Naive thymus-derived CD8-positive, alpha-beta T cell (primary cell): ENCODE measurements at regions not wholly inside any gene's neighbourhood (a gene's known extent, or its start where the extent isn't known, plus 50 kb on each side); places are given as distances from the start of the nearest gene placed in this dataset.

Experiments
- ATAC-seq, 2 donors: fragments of 150-1000 bp; cut with Tn5 transposase in 1 of 2; sonication (Bioruptor Pico), chemical (Tn5 transposase) in 1 of 2; 1 replicate in 1 of 2; 2 replicates in 1 of 2; pipeline ENCODE4 v1.10.0; 2021; ENCODE audit warnings: mild to moderate bottlenecking in 2 of 2, moderate library complexity in 2 of 2
- POLR2A ChIA-PET: fragments of 350-600 bp; sonication (Branson Sonifier 250); formaldehyde crosslinking; loops from one replicate; lab custom pipeline; 2021; ENCODE audit warnings: antibody characterized with exemption; lab: Charles Lee
- DNase-seq, 10 donors: peaks; one replicate each; pipeline versions ENCODE4 v3.0.0 to v3.0.0-alpha.2; 2020 to 2022
- H3K27ac Mint-ChIP-seq, 10 donors: one replicate each; pipeline ENCODE4 v1.8.0; 2020 to 2022; ENCODE audit warnings: mild to moderate bottlenecking in 10 of 10, mixed read lengths in 10 of 10, moderate library complexity in 4 of 10, inconsistent platforms in 1 of 10
- H3K27me3 Mint-ChIP-seq, 5 donors: one replicate each; pipeline ENCODE4 v1.8.0; 2021 to 2022; ENCODE audit warnings: mixed read lengths in 5 of 5
- H3K36me3 Mint-ChIP-seq, 3 donors: one replicate each; pipeline ENCODE4 v1.8.0; 2020 to 2022; ENCODE audit warnings: mixed read lengths in 3 of 3, mild to moderate bottlenecking in 2 of 3, inconsistent platforms in 1 of 3
- H3K4me1 Mint-ChIP-seq, 4 donors: one replicate each; pipeline ENCODE4 v1.8.0; 2021 to 2022; ENCODE audit warnings: mixed read lengths in 4 of 4
- H3K4me3 Mint-ChIP-seq, 10 donors: one replicate each; pipeline ENCODE4 v1.8.0; 2020 to 2022; ENCODE audit warnings: mild to moderate bottlenecking in 10 of 10, mixed read lengths in 10 of 10, moderate library complexity in 6 of 10, inconsistent platforms in 1 of 10
- H3K9me3 Mint-ChIP-seq, 9 donors: one replicate each; pipeline ENCODE4 v1.8.0; 2020 to 2022; ENCODE audit warnings: mixed read lengths in 9 of 9, mild to moderate bottlenecking in 3 of 9, inconsistent platforms in 1 of 9, moderate library complexity in 1 of 9

- ATAC-seq (no peak), DNase-seq (no peak)
- Mint-ChIP-seq H3K27ac (no peak overlapping the region), H3K4me3 (no peak overlapping the region), H3K27me3 (no peaks in the 10 kb centered on the region), H3K9me3 (peaks cover 0 to 2% (median 0%) of the 10 kb centered on the region in 9 donors), H3K4me1 (no peaks in the 10 kb centered on the region), H3K36me3 (no peaks in the 10 kb centered on the region)
- POLR2A ChIA-PET = no interaction called here
Measured at GRCh38 chr2:187834787-187835186, 280.6 kb upstream of the TFPI start.

- H3K36me3 Mint-ChIP-seq = no peaks in the 10 kb centered on the region
- DNase-seq = no peak
- no peak overlapping the region for H3K27ac Mint-ChIP-seq
- H3K9me3 Mint-ChIP-seq = peaks cover 0 to 2% (median 0%) of the 10 kb centered on the region in 9 donors
- H3K4me1 Mint-ChIP-seq = no peaks in the 10 kb centered on the region
- POLR2A ChIA-PET = no interaction called here
- ATAC-seq = no peak
- no peak overlapping the region for H3K4me3 Mint-ChIP-seq
- H3K27me3 Mint-ChIP-seq = no peaks in the 10 kb centered on the region
Measured at GRCh38 chr2:187838690-187839089, 284.5 kb upstream of the TFPI start.

- DNase-seq = no peak
- POLR2A ChIA-PET = no interaction called here
- Mint-ChIP-seq H3K36me3 (no peaks in the 10 kb centered on the region), H3K4me1 (no peaks in the 10 kb centered on the region), H3K27ac (no peak overlapping the region), H3K27me3 (peaks cover 0 to 3% (median 0%) of the 10 kb centered on the region in 5 donors), H3K9me3 (no peaks in the 10 kb centered on the region), H3K4me3 (no peak overlapping the region)
- no peak for ATAC-seq
Measured at GRCh38 chr2:187842315-187842714, 288.1 kb upstream of the TFPI start.

GRCh38 chr2:187842978-187843847 is 289.0 kb upstream of the TFPI start:
- POLR2A ChIA-PET = no interaction called here
- Mint-ChIP-seq H3K27ac (no peak overlapping the region), H3K4me3 (no peak overlapping the region), H3K9me3 (no peaks in the 10 kb centered on the region), H3K36me3 (no peaks in the 10 kb centered on the region), H3K4me1 (no peaks in the 10 kb centered on the region), H3K27me3 (peaks cover 0 to 3% (median 0%) of the 10 kb centered on the region in 5 donors)
- no peak for DNase-seq
- ATAC-seq = no peak

GRCh38 chr2:187847245-187848208 is 293.3 kb upstream of the TFPI start:
- H3K4me1 Mint-ChIP-seq = no peaks in the 10 kb centered on the region
- POLR2A ChIA-PET = no interaction called here
- H3K36me3 Mint-ChIP-seq = no peaks in the 10 kb centered on the region
- DNase-seq (no peak), ATAC-seq (no peak)
- H3K4me3 Mint-ChIP-seq = no peak overlapping the region
- peaks cover 0 to 3% (median 0%) of the 10 kb centered on the region in 5 donors for H3K27me3 Mint-ChIP-seq
- H3K9me3 Mint-ChIP-seq = no peaks in the 10 kb centered on the region
- H3K27ac Mint-ChIP-seq = no peak overlapping the region

- no peaks in the 10 kb centered on the region for H3K4me1 Mint-ChIP-seq
- H3K9me3 Mint-ChIP-seq = no peaks in the 10 kb centered on the region
- H3K27me3 Mint-ChIP-seq = no peaks in the 10 kb centered on the region
- ATAC-seq = no peak
- H3K36me3 Mint-ChIP-seq = no peaks in the 10 kb centered on the region
- no peak overlapping the region for H3K27ac Mint-ChIP-seq
- POLR2A ChIA-PET = no interaction called here
- no peak overlapping the region for H3K4me3 Mint-ChIP-seq
- DNase-seq = no peak
Measured at GRCh38 chr2:187851955-187852561, 297.8 kb upstream of the TFPI start.

- ATAC-seq (no peak), DNase-seq (no peak)
- no peaks in the 10 kb centered on the region for H3K4me1 Mint-ChIP-seq
- H3K27me3 Mint-ChIP-seq = peaks cover 0 to 4% (median 0%) of the 10 kb centered on the region in 5 donors
- H3K36me3 Mint-ChIP-seq = no peaks in the 10 kb centered on the region
- POLR2A ChIA-PET = no interaction called here
- no peaks in the 10 kb centered on the region for H3K9me3 Mint-ChIP-seq
- H3K27ac Mint-ChIP-seq = no peak overlapping the region
- no peak overlapping the region for H3K4me3 Mint-ChIP-seq
Measured at GRCh38 chr2:187853381-187853791, 299.2 kb upstream of the TFPI start.

GRCh38 chr2:187854801-187855200 is 300.6 kb upstream of the TFPI start:
- Mint-ChIP-seq H3K4me3 (no peak overlapping the region), H3K9me3 (peaks cover 0 to 4% (median 0%) of the 10 kb centered on the region in 9 donors), H3K27me3 (peaks cover 0 to 4% (median 0%) of the 10 kb centered on the region in 5 donors), H3K36me3 (no peaks in the 10 kb centered on the region), H3K4me1 (no peaks in the 10 kb centered on the region), H3K27ac (no peak overlapping the region)
- DNase-seq (no peak), ATAC-seq (no peak)
- POLR2A ChIA-PET = no interaction called here

GRCh38 chr2:187855689-187856088 is 301.5 kb upstream of the TFPI start:
- POLR2A ChIA-PET = no interaction called here
- no peak overlapping the region for H3K4me3 Mint-ChIP-seq

GRCh38 chr2:187857826-187858225 is 303.6 kb upstream of the TFPI start:
- no peaks in the 10 kb centered on the region for H3K4me1 Mint-ChIP-seq
- no peaks in the 10 kb centered on the region for H3K36me3 Mint-ChIP-seq
- H3K27ac Mint-ChIP-seq = no peak overlapping the region
- DNase-seq = no peak
- H3K9me3 Mint-ChIP-seq = peaks cover 0 to 4% (median 0%) of the 10 kb centered on the region in 9 donors
- ATAC-seq = no peak
- H3K4me3 Mint-ChIP-seq = no peak overlapping the region
- POLR2A ChIA-PET = no interaction called here
- peaks cover 0 to 4% (median 0%) of the 10 kb centered on the region in 5 donors for H3K27me3 Mint-ChIP-seq

More at GRCh38 chr2:187855689-187856088, 301.5 kb upstream of the TFPI start:
- DNase-seq (no peak), ATAC-seq (no peak)
- no peaks in the 10 kb centered on the region for H3K4me1 Mint-ChIP-seq
- H3K9me3 Mint-ChIP-seq = peaks cover 0 to 4% (median 0%) of the 10 kb centered on the region in 9 donors
- peaks cover 0 to 4% (median 0%) of the 10 kb centered on the region in 5 donors for H3K27me3 Mint-ChIP-seq
- H3K36me3 Mint-ChIP-seq = no peaks in the 10 kb centered on the region
- no peak overlapping the region for H3K27ac Mint-ChIP-seq

- H3K36me3 Mint-ChIP-seq = no peaks in the 10 kb centered on the region
- peaks cover 2 to 19% (median 4%) of the 10 kb centered on the region in 5 donors for H3K27me3 Mint-ChIP-seq
- DNase-seq (no peak), ATAC-seq (no peak)
- no peaks in the 10 kb centered on the region for H3K4me1 Mint-ChIP-seq
- no peak overlapping the region for H3K27ac Mint-ChIP-seq
- H3K4me3 Mint-ChIP-seq = no peak overlapping the region
- POLR2A ChIA-PET = no interaction called here
- peaks cover 0 to 9% (median 0%) of the 10 kb centered on the region in 9 donors for H3K9me3 Mint-ChIP-seq
Measured at GRCh38 chr2:187862715-187863114, 308.5 kb upstream of the TFPI start.

- H3K4me1 Mint-ChIP-seq = peaks cover 0 to 2% (median 0%) of the 10 kb centered on the region in 4 donors
- peaks cover 2 to 33% (median 4%) of the 10 kb centered on the region in 5 donors for H3K27me3 Mint-ChIP-seq
- H3K9me3 Mint-ChIP-seq = peaks cover 0 to 28% (median 0%) of the 10 kb centered on the region in 9 donors
- no peak overlapping the region for H3K4me3 Mint-ChIP-seq
- H3K27ac Mint-ChIP-seq = no peak overlapping the region
- POLR2A ChIA-PET = no interaction called here
- H3K36me3 Mint-ChIP-seq = peaks cover 0 to 2% (median 0%) of the 10 kb centered on the region in 3 donors
- no peak for DNase-seq
- no peak for ATAC-seq
Measured at GRCh38 chr2:187865025-187865424, 310.8 kb upstream of the TFPI start.
